Vagina (tissue), 2 donors: ENCODE measurements at regions not wholly inside any gene's neighbourhood (a gene's known extent, or its start where the extent isn't known, plus 50 kb on each side); places are given as distances from the start of the nearest gene placed in this dataset.

Experiments
- DNase-seq, 2 donors: peaks; one replicate each; pipeline ENCODE4 v3.0.0-alpha.2; 2017; ENCODE audit errors: extremely low spot score in 2 of 2
- H3K27ac ChIP-seq: fragments of 200-600 bp; sonication (generic); one replicate; pipeline ENCODE4 v1.5.1; 2019
- H3K27me3 ChIP-seq: fragments of 200-600 bp; sonication (generic); one replicate; pipeline ENCODE4 v1.5.1; 2019
- H3K36me3 ChIP-seq, 2 donors: fragments of 200-600 bp; sonication (generic); one replicate each; pipeline ENCODE4 v1.5.1; 2017 to 2019
- H3K4me1 ChIP-seq: fragments of 200-600 bp; sonication (generic); one replicate; pipeline ENCODE4 v1.5.1; 2019
- H3K4me3 ChIP-seq, 2 donors: fragments of 200-600 bp; sonication (generic); 1 replicate in 1 of 2; 2 replicates in 1 of 2; pipeline ENCODE4 v1.5.1; 2016 to 2019
- H3K9me3 ChIP-seq: fragments of 200-600 bp; sonication (generic); one replicate; pipeline ENCODE4 v1.5.1; 2019
- CTCF ChIP-seq, 3 experiments: fragments of 450-650 bp in 2 of 3; fragments of 200-600 bp in 1 of 3; sonication (generic) in 1 of 3; IDR thresholded peaks; one replicate each; pipeline ENCODE4 v1.5.1; 2017 to 2019; ENCODE audit warnings: antibody characterized with exemption in 3 of 3, mild to moderate bottlenecking in 2 of 3, moderate library complexity in 2 of 3
- POLR2A ChIP-seq, 2 donors: fragments of 450-650 bp; IDR thresholded peaks; one replicate each; pipeline ENCODE4 v1.6.1; 2017; ENCODE audit warnings: antibody characterized with exemption in 2 of 2, mild to moderate bottlenecking in 2 of 2, moderate library complexity in 2 of 2
- POLR2AphosphoS5 ChIP-seq, 2 donors: sonication (generic); formaldehyde crosslinking; IDR thresholded peaks; one replicate each; pipeline ENCODE4 v1.9.0; 2017; ENCODE audit warnings: antibody characterized with exemption in 2 of 2, mild to moderate bottlenecking in 2 of 2, low read depth in 1 of 2; ENCODE audit not compliant: insufficient read depth in 1 of 2
- intact Hi-C: fragments of 100-400 bp; cut with DNase I; formaldehyde crosslinking; loops from one replicate; pipeline ENCODE4 v1.15.1; 2023

- intact Hi-C loops: no loop called here
These were observed 64.7 kb upstream of the SLC8A1 start for GRCh38 chr2:40516604-40517003.

GRCh38 chr2:40528564-40528963 is 76.7 kb upstream of the SLC8A1 start:
- DNase-seq: no peak

More at GRCh38 chr2:40516604-40517003, 64.7 kb upstream of the SLC8A1 start:
- H3K27ac ChIP-seq: no peak overlapping the region
- H3K27me3 ChIP-seq: no peaks in the 10 kb centered on the region
- no peak overlapping the region for H3K4me3 ChIP-seq
- no peaks in the 10 kb centered on the region for H3K4me1 ChIP-seq
- no peak for DNase-seq
- TF ChIP-seq POLR2AphosphoS5 (IDR thresholded peaks at IDR 0.05; ENCODE audit: insufficient read depth in 1 of 2, low read depth in 1 of 2) (no peak), POLR2A (IDR thresholded peaks at IDR 0.05) (no peak), CTCF (IDR thresholded peaks at IDR 0.05) (no peak)
- no peaks in the 10 kb centered on the region for H3K36me3 ChIP-seq
- H3K9me3 ChIP-seq: no peaks in the 10 kb centered on the region

GRCh38 chr2:40531359-40531758 is 79.5 kb upstream of the SLC8A1 start:
- no peaks in the 10 kb centered on the region for H3K4me1 ChIP-seq
- intact Hi-C loops: no loop called here
- no peak for TF ChIP-seq POLR2A (IDR thresholded peaks at IDR 0.05)
- no peaks in the 10 kb centered on the region for H3K27me3 ChIP-seq
- H3K4me3 ChIP-seq: no peak overlapping the region
- no peak for DNase-seq
- H3K36me3 ChIP-seq: no peaks in the 10 kb centered on the region
- no peak overlapping the region for H3K27ac ChIP-seq
- no peaks in the 10 kb centered on the region for H3K9me3 ChIP-seq

More at GRCh38 chr2:40528564-40528963, 76.7 kb upstream of the SLC8A1 start:
- intact Hi-C loops: no loop called here
- Histone ChIP-seq H3K4me3 (no peak overlapping the region), H3K27me3 (no peaks in the 10 kb centered on the region), H3K9me3 (no peaks in the 10 kb centered on the region), H3K36me3 (no peaks in the 10 kb centered on the region), H3K27ac (no peak overlapping the region), H3K4me1 (no peaks in the 10 kb centered on the region)
- no peak for TF ChIP-seq POLR2AphosphoS5 (IDR thresholded peaks at IDR 0.05; ENCODE audit: insufficient read depth in 1 of 2, low read depth in 1 of 2)
- no peak for TF ChIP-seq POLR2A (IDR thresholded peaks at IDR 0.05)
- no peak for TF ChIP-seq CTCF (IDR thresholded peaks at IDR 0.05)

- intact Hi-C loops: no loop called here
- H3K27ac ChIP-seq: no peak overlapping the region
- H3K9me3 ChIP-seq: no peaks in the 10 kb centered on the region
- H3K4me3 ChIP-seq: no peak overlapping the region
- TF ChIP-seq POLR2A (IDR thresholded peaks at IDR 0.05): no peak
- TF ChIP-seq POLR2AphosphoS5 (IDR thresholded peaks at IDR 0.05; ENCODE audit: insufficient read depth in 1 of 2, low read depth in 1 of 2): no peak
- TF ChIP-seq CTCF (IDR thresholded peaks at IDR 0.05): no peak
- H3K36me3 ChIP-seq: no peaks in the 10 kb centered on the region
- DNase-seq: no peak
- no peaks in the 10 kb centered on the region for H3K27me3 ChIP-seq
- no peaks in the 10 kb centered on the region for H3K4me1 ChIP-seq
These were observed 82.6 kb upstream of the SLC8A1 start for GRCh38 chr2:40534528-40534927.

- no peak overlapping the region for H3K27ac ChIP-seq
- DNase-seq: no peak
- no peaks in the 10 kb centered on the region for H3K27me3 ChIP-seq
- no peak overlapping the region for H3K4me3 ChIP-seq
- intact Hi-C loops: no loop called here
- TF ChIP-seq POLR2AphosphoS5 (IDR thresholded peaks at IDR 0.05; ENCODE audit: insufficient read depth in 1 of 2, low read depth in 1 of 2) (no peak), CTCF (IDR thresholded peaks at IDR 0.05) (no peak), POLR2A (IDR thresholded peaks at IDR 0.05) (no peak)
- no peaks in the 10 kb centered on the region for H3K36me3 ChIP-seq
- H3K9me3 ChIP-seq: no peaks in the 10 kb centered on the region
- H3K4me1 ChIP-seq: no peaks in the 10 kb centered on the region
These were observed 84.1 kb upstream of the SLC8A1 start for GRCh38 chr2:40535972-40536371.

- Histone ChIP-seq H3K27me3 (no peaks in the 10 kb centered on the region), H3K27ac (no peak overlapping the region), H3K4me1 (no peaks in the 10 kb centered on the region), H3K4me3 (no peak overlapping the region), H3K36me3 (no peaks in the 10 kb centered on the region), H3K9me3 (no peaks in the 10 kb centered on the region)
- TF ChIP-seq POLR2A (IDR thresholded peaks at IDR 0.05) (no peak), POLR2AphosphoS5 (IDR thresholded peaks at IDR 0.05; ENCODE audit: insufficient read depth in 1 of 2, low read depth in 1 of 2) (no peak), CTCF (IDR thresholded peaks at IDR 0.05) (no peak)
- no peak for DNase-seq
- intact Hi-C loops: no loop called here
These were observed 88.1 kb upstream of the SLC8A1 start for GRCh38 chr2:40540026-40540425.
